Endothelial cell of umbilical vein (primary cell): ENCODE measurements at regions not wholly inside any gene's neighbourhood (a gene's known extent, or its start where the extent isn't known, plus 50 kb on each side); places are given as distances from the start of the nearest gene placed in this dataset.

Experiments used
- BruUV-seq: library from RNA; stranded (reverse); fragments of 400-500 nt; replicated peaks from 2 replicates; lab custom pipeline; 2021; lab: Mats Ljungman, UMichigan
- CTCF ChIA-PET: fragments of 300-600, 350-600 bp; sonication (Branson Sonifier 250); formaldehyde crosslinking; loops from one replicate; lab custom pipeline; 2021; ENCODE audit warnings: antibody characterized with exemption, inconsistent platforms; lab: Charles Lee
- POLR2A ChIA-PET: fragments of 300-600, 350-600 bp; sonication (Branson Sonifier 250); formaldehyde crosslinking; loops from one replicate; lab custom pipeline; 2021; ENCODE audit warnings: antibody characterized with exemption, inconsistent platforms; lab: Charles Lee
- DNase-seq: peaks from one replicate; pipeline ENCODE4 v3.0.0-alpha.2; 2011; ENCODE audit warnings: low read depth, low spot score
- FAIRE-seq: peaks from 2 replicates; lab custom pipeline; 2011; peaks lifted over from hg19 to GRCh38; lab: Jason Lieb, UNC
- H2AFZ ChIP-seq: 2 replicates; pipeline ENCODE4 v1.6.0; 2012; ENCODE audit warnings: low read depth, low read length, control low read depth, inconsistent platforms
- H3K27ac ChIP-seq: 2 replicates; pipeline ENCODE4 v1.5.1; 2011; ENCODE audit warnings: low read depth, mild to moderate bottlenecking, control low read depth, low read length, moderate library complexity; ENCODE audit not compliant: insufficient read depth
- H3K27me3 ChIP-seq, 2 experiments: 2 replicates each; pipeline versions ENCODE4 v1.6.0 to v1.6.1; 2011; ENCODE audit warnings: low read length in 2 of 2, mixed read lengths in 1 of 2; ENCODE audit not compliant: control insufficient read depth in 2 of 2, insufficient read depth in 2 of 2
- H3K36me3 ChIP-seq, 2 experiments: 2 replicates in 1 of 2; 3 replicates in 1 of 2; pipeline ENCODE4 v1.5.1; 2011; ENCODE audit warnings: low read length in 2 of 2, mild to moderate bottlenecking in 1 of 2, moderate library complexity in 1 of 2; ENCODE audit not compliant: control insufficient read depth in 2 of 2, insufficient read depth in 2 of 2; ENCODE audit errors: extremely low read depth in 1 of 2
- H3K4me1 ChIP-seq: 3 replicates; pipeline ENCODE4 v1.5.1; 2011; ENCODE audit warnings: mild to moderate bottlenecking, low read length; ENCODE audit not compliant: control insufficient read depth, insufficient read depth; ENCODE audit errors: extremely low read depth
- H3K4me2 ChIP-seq: 2 replicates; pipeline ENCODE4 v1.6.1; 2011; ENCODE audit warnings: low read length, control low read depth, mixed read lengths; ENCODE audit not compliant: insufficient read depth
- H3K4me3 ChIP-seq, 3 experiments: fragments of 200-600 bp in 1 of 3; sonication (generic), shearing (Covaris generic) in 1 of 3; replicated peaks in 1 of 3; 2 replicates each; pipeline ENCODE4 v1.5.1; 2011 to 2016; ENCODE audit warnings: control low read depth in 3 of 3, low read length in 3 of 3, mild to moderate bottlenecking in 2 of 3, inconsistent platforms in 1 of 3, low read depth in 1 of 3, moderate library complexity in 1 of 3; ENCODE audit not compliant: insufficient read depth in 1 of 3
- H3K79me2 ChIP-seq: 2 replicates; pipeline ENCODE4 v1.6.0; 2012; ENCODE audit warnings: low read length, inconsistent platforms; ENCODE audit not compliant: control insufficient read depth, insufficient read depth
- H3K9ac ChIP-seq: replicated peaks from 2 replicates; pipeline ENCODE3; 2011; ENCODE audit warnings: low read length, control low read depth; ENCODE audit not compliant: insufficient read depth; ENCODE audit errors: extremely low read depth
- H3K9me1 ChIP-seq: replicated peaks from 3 replicates; pipeline ENCODE4 v1.6.0; 2011; ENCODE audit warnings: mild to moderate bottlenecking, low read length; ENCODE audit not compliant: control insufficient read depth, insufficient read depth; ENCODE audit errors: extremely low read depth
- H3K9me3 ChIP-seq: replicated peaks from 2 replicates; pipeline ENCODE4 v1.5.1; 2012; ENCODE audit warnings: low read length, inconsistent platforms; ENCODE audit not compliant: control insufficient read depth, insufficient read depth
- H4K20me1 ChIP-seq: replicated peaks from 2 replicates; pipeline ENCODE3; 2011; ENCODE audit warnings: mild to moderate bottlenecking, low read length; ENCODE audit not compliant: control insufficient read depth, insufficient read depth; ENCODE audit errors: extremely low read depth
- EZH2 ChIP-seq: IDR thresholded peaks from 2 replicates; pipeline ENCODE4 v1.6.1; 2012; ENCODE audit warnings: borderline replicate concordance, low read depth, mild to moderate bottlenecking, moderate library complexity, low read length, inconsistent platforms; ENCODE audit not compliant: severe bottlenecking
- FOS ChIP-seq: IDR thresholded peaks from 2 replicates; pipeline ENCODE4 v1.6.1; 2011; ENCODE audit warnings: mild to moderate bottlenecking, low read length, moderate library complexity, borderline replicate concordance; ENCODE audit not compliant: insufficient read depth
- GATA2 ChIP-seq: IDR thresholded peaks from 2 replicates; pipeline ENCODE4 v1.7.0; 2011; ENCODE audit warnings: low read depth, mild to moderate bottlenecking, moderate library complexity, mixed read lengths, low read length; ENCODE audit not compliant: insufficient read length, insufficient read depth
- JUN ChIP-seq: IDR thresholded peaks from 2 replicates; pipeline ENCODE4 v1.6.1; 2011; ENCODE audit warnings: borderline replicate concordance, low read depth; ENCODE audit not compliant: insufficient read length, insufficient read depth
- MYC ChIP-seq: IDR thresholded peaks from one replicate; pipeline ENCODE4 v1.6.1; 2011; ENCODE audit warnings: mild to moderate bottlenecking, low read depth, low read length
- POLR2A ChIP-seq: IDR thresholded peaks from 2 replicates; pipeline ENCODE4 v1.6.1; 2012; ENCODE audit warnings: low read depth, mild to moderate bottlenecking, control low read depth, low read length
- POLR2AphosphoS5 ChIP-seq: IDR thresholded peaks from 2 replicates; pipeline ENCODE4 v1.6.1; 2012; ENCODE audit warnings: low read depth, mild to moderate bottlenecking, control low read depth, low read length, moderate library complexity; ENCODE audit not compliant: insufficient read depth
- dilution Hi-C: fragments of 300-500 bp; cut with MboI; formaldehyde crosslinking; loops from one replicate; pipeline ENCODE4 v1.15.0; 2019; ENCODE audit warnings: low sequenced_read_pairs; ENCODE audit not compliant: extremely low pct_ligation_motif_present
- intact Hi-C: fragments of 100-400 bp; cut with micrococcal nuclease; formaldehyde crosslinking; loops from one replicate; pipeline ENCODE4 v1.10.0; 2022
- TF ChIP-seq, protein P1 (sequence below), 2 donors: IDR thresholded peaks; 1 replicate in 1 of 2; 2 replicates in 1 of 2; pipeline ENCODE4 v1.5.1; 2011; ENCODE audit warnings: low read length in 2 of 2, mild to moderate bottlenecking in 2 of 2, moderate library complexity in 2 of 2, control low read depth in 1 of 2, inconsistent platforms in 1 of 2, low read depth in 1 of 2; ENCODE audit not compliant: insufficient read depth in 1 of 2; ENCODE audit errors: extremely low read depth in 1 of 2
- TF ChIP-seq, protein P2 (sequence below): IDR thresholded peaks from 2 replicates; pipeline ENCODE4 v1.6.1; 2011; ENCODE audit not compliant: insufficient read depth, insufficient read length

- no peak overlapping the region for H3K4me3 ChIP-seq
- FAIRE-seq (no peak), DNase-seq (no peak)
- intact Hi-C loops = no loop called here
- no peaks in the 10 kb centered on the region for H3K36me3 ChIP-seq
- H3K79me2 ChIP-seq = no peaks in the 10 kb centered on the region
- dilution Hi-C loops = no loop called here
- H3K9me1 ChIP-seq = no peaks in the 10 kb centered on the region
- H3K9ac ChIP-seq = no peak overlapping the region
- CTCF ChIA-PET = no interaction called here
- H2AFZ ChIP-seq = no peak overlapping the region
- no peaks in the 10 kb centered on the region for H3K4me1 ChIP-seq
- H3K27me3 ChIP-seq = no peaks in the 10 kb centered on the region
- H4K20me1 ChIP-seq = no peaks in the 10 kb centered on the region
- TF ChIP-seq, protein P1, sequence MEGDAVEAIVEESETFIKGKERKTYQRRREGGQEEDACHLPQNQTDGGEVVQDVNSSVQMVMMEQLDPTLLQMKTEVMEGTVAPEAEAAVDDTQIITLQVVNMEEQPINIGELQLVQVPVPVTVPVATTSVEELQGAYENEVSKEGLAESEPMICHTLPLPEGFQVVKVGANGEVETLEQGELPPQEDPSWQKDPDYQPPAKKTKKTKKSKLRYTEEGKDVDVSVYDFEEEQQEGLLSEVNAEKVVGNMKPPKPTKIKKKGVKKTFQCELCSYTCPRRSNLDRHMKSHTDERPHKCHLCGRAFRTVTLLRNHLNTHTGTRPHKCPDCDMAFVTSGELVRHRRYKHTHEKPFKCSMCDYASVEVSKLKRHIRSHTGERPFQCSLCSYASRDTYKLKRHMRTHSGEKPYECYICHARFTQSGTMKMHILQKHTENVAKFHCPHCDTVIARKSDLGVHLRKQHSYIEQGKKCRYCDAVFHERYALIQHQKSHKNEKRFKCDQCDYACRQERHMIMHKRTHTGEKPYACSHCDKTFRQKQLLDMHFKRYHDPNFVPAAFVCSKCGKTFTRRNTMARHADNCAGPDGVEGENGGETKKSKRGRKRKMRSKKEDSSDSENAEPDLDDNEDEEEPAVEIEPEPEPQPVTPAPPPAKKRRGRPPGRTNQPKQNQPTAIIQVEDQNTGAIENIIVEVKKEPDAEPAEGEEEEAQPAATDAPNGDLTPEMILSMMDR (IDR thresholded peaks at IDR 0.05; ENCODE audit: extremely low read depth in 1 of 2, insufficient read depth in 1 of 2, low read depth in 1 of 2, low read length in 2 of 2) = no peak
- TF ChIP-seq, protein P2, sequence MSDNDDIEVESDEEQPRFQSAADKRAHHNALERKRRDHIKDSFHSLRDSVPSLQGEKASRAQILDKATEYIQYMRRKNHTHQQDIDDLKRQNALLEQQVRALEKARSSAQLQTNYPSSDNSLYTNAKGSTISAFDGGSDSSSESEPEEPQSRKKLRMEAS = no peak
- TF ChIP-seq EZH2 (no peak), POLR2A (no peak), MYC (no peak), FOS (no peak), JUN (no peak), GATA2 (no peak), POLR2AphosphoS5 (no peak)
- no peaks in the 10 kb centered on the region for H3K9me3 ChIP-seq
- no TSS peak for BruUV-seq
- H3K27ac ChIP-seq = no peak overlapping the region
- POLR2A ChIA-PET = no interaction called here
- H3K4me2 ChIP-seq = no peak overlapping the region
Observed at GRCh38 chrX:147646949-147647723, 264.6 kb upstream of the FMR1 start.
